ENCODE measurements at regions not wholly inside any gene's neighbourhood (a gene's known extent, or its start where the extent isn't known, plus 50 kb on each side); places are given as distances from the start of the nearest gene placed in this dataset.

- TF ChIP-seq CTCF (conservative IDR thresholded peaks at IDR 0.05 in 1 of 2, IDR thresholded peaks at IDR 0.05 in 1 of 2; ENCODE audit: extremely low read depth in 1 of 2, insufficient read depth in 1 of 2, low read depth in 1 of 2, low read length in 2 of 2) (no peak), EZH2 (IDR thresholded peaks at IDR 0.05; ENCODE audit: borderline replicate concordance, low read length) (no peak)
Measured at GRCh38 chr3:54026543-54026942, 95.8 kb upstream of the CACNA2D3 start.

Data from mammary epithelial cell (primary cell).